Gastroesophageal sphincter (tissue), 3 donors: ENCODE measurements at regions not wholly inside any gene's neighbourhood (a gene's known extent, or its start where the extent isn't known, plus 50 kb on each side); places are given as distances from the start of the nearest gene placed in this dataset.

Source experiments
- POLR2A ChIP-seq, 2 donors: fragments of 450-650 bp; IDR thresholded peaks; one replicate each; pipeline ENCODE4 v1.6.1; 2017; ENCODE audit warnings: antibody characterized with exemption in 2 of 2, mild to moderate bottlenecking in 2 of 2, moderate library complexity in 1 of 2
- TF ChIP-seq, protein P1 (sequence below), 4 experiments: fragments of 200-600 bp in 2 of 4; fragments of 450-650 bp in 2 of 4; sonication (generic) in 1 of 4; IDR thresholded peaks; one replicate each; pipeline ENCODE4 v1.5.1; 2017 to 2019; ENCODE audit warnings: antibody characterized with exemption in 4 of 4, mild to moderate bottlenecking in 2 of 4, moderate library complexity in 2 of 4

GRCh38 chr15:99906311-99906710 lies 173.1 kb upstream of the LYSMD4 start:
- TF ChIP-seq, protein P1, sequence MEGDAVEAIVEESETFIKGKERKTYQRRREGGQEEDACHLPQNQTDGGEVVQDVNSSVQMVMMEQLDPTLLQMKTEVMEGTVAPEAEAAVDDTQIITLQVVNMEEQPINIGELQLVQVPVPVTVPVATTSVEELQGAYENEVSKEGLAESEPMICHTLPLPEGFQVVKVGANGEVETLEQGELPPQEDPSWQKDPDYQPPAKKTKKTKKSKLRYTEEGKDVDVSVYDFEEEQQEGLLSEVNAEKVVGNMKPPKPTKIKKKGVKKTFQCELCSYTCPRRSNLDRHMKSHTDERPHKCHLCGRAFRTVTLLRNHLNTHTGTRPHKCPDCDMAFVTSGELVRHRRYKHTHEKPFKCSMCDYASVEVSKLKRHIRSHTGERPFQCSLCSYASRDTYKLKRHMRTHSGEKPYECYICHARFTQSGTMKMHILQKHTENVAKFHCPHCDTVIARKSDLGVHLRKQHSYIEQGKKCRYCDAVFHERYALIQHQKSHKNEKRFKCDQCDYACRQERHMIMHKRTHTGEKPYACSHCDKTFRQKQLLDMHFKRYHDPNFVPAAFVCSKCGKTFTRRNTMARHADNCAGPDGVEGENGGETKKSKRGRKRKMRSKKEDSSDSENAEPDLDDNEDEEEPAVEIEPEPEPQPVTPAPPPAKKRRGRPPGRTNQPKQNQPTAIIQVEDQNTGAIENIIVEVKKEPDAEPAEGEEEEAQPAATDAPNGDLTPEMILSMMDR (IDR thresholded peaks at IDR 0.05): no peak
- no peak for TF ChIP-seq POLR2A (IDR thresholded peaks at IDR 0.05)
